ENCODE measurements at regions not wholly inside any gene's neighbourhood (a gene's known extent, or its start where the extent isn't known, plus 50 kb on each side); places are given as distances from the start of the nearest gene placed in this dataset.
"Not testable (repeated sequence)": the region's sequence is repeated elsewhere in the genome, so short reads cannot be mapped to it uniquely, and the experiment has no call there.

- peaks cover 0 to 5% of the 10 kb centered on the region in 2 donors for H3K9me3 ChIP-seq (ENCODE audit: control insufficient read depth in 2 of 2, insufficient read depth in 1 of 2, low read length in 1 of 2)
- H3K4me1 ChIP-seq (ENCODE audit: control insufficient read depth in 2 of 2, insufficient read depth in 2 of 2, low read length in 2 of 2): no peaks in the 10 kb centered on the region
- H3K27ac ChIP-seq (ENCODE audit: low read depth in 1 of 2, low read length in 1 of 2): no peak overlapping the region
- H3K27me3 ChIP-seq (ENCODE audit: control insufficient read depth in 2 of 2, insufficient read depth in 1 of 2, low read length in 1 of 2): no peaks in the 10 kb centered on the region
- no peaks in the 10 kb centered on the region for H3K36me3 ChIP-seq (ENCODE audit: control insufficient read depth in 2 of 2, insufficient read depth in 2 of 2, low read length in 1 of 2)
- no peak overlapping the region for H3K4me3 ChIP-seq (ENCODE audit: low read length in 2 of 2)
- no peak for DNase-seq (ENCODE audit: low read depth in 6 of 9, low spot score in 9 of 9)
- WGBS: 93% methylated on average over 1 of the region's 1 CpG
Measured at GRCh38 chr13:81001828-81002385, 661.0 kb upstream of the SPRY2 start.

GRCh38 chr13:80998603-80999002 lies 657.7 kb upstream of the SPRY2 start:
- not testable (repeated sequence) for H3K9me3 ChIP-seq (ENCODE audit: control insufficient read depth in 2 of 2, insufficient read depth in 1 of 2, low read length in 1 of 2); H3K4me1 ChIP-seq (ENCODE audit: control insufficient read depth in 2 of 2, insufficient read depth in 2 of 2, low read length in 2 of 2); H3K4me3 ChIP-seq (ENCODE audit: low read length in 2 of 2); DNase-seq (ENCODE audit: low read depth in 6 of 9, low spot score in 9 of 9); H3K27ac ChIP-seq (ENCODE audit: low read depth in 1 of 2, low read length in 1 of 2); H3K27me3 ChIP-seq (ENCODE audit: control insufficient read depth in 2 of 2, insufficient read depth in 1 of 2, low read length in 1 of 2); H3K36me3 ChIP-seq (ENCODE audit: control insufficient read depth in 2 of 2, insufficient read depth in 2 of 2, low read length in 1 of 2)
- 97% methylated on average over 15 of the region's 15 CpGs for WGBS

GRCh38 chr13:80989747-80990146 lies 648.8 kb upstream of the SPRY2 start:
- no peak overlapping the region for H3K27ac ChIP-seq (ENCODE audit: low read depth in 1 of 2, low read length in 1 of 2)
- 96% methylated on average over 1 of the region's 1 CpG for WGBS
- no peaks in the 10 kb centered on the region for H3K9me3 ChIP-seq (ENCODE audit: control insufficient read depth in 2 of 2, insufficient read depth in 1 of 2, low read length in 1 of 2)
- H3K36me3 ChIP-seq (ENCODE audit: control insufficient read depth in 2 of 2, insufficient read depth in 2 of 2, low read length in 1 of 2): no peaks in the 10 kb centered on the region
- H3K4me1 ChIP-seq (ENCODE audit: control insufficient read depth in 2 of 2, insufficient read depth in 2 of 2, low read length in 2 of 2): no peaks in the 10 kb centered on the region
- H3K27me3 ChIP-seq (ENCODE audit: control insufficient read depth in 2 of 2, insufficient read depth in 1 of 2, low read length in 1 of 2): no peaks in the 10 kb centered on the region
- DNase-seq (ENCODE audit: low read depth in 6 of 9, low spot score in 9 of 9): no peak
- no peak overlapping the region for H3K4me3 ChIP-seq (ENCODE audit: low read length in 2 of 2)

GRCh38 chr13:80989241-80989640 lies 648.3 kb upstream of the SPRY2 start:
- no peaks in the 10 kb centered on the region for H3K9me3 ChIP-seq (ENCODE audit: control insufficient read depth in 2 of 2, insufficient read depth in 1 of 2, low read length in 1 of 2)
- H3K36me3 ChIP-seq (ENCODE audit: control insufficient read depth in 2 of 2, insufficient read depth in 2 of 2, low read length in 1 of 2): no peaks in the 10 kb centered on the region
- no peak overlapping the region for H3K4me3 ChIP-seq (ENCODE audit: low read length in 2 of 2)
- no peak for DNase-seq (ENCODE audit: low read depth in 6 of 9, low spot score in 9 of 9)
- WGBS: 94% methylated on average over 6 of the region's 6 CpGs
- no peak overlapping the region for H3K27ac ChIP-seq (ENCODE audit: low read depth in 1 of 2, low read length in 1 of 2)
- no peaks in the 10 kb centered on the region for H3K4me1 ChIP-seq (ENCODE audit: control insufficient read depth in 2 of 2, insufficient read depth in 2 of 2, low read length in 2 of 2)
- H3K27me3 ChIP-seq (ENCODE audit: control insufficient read depth in 2 of 2, insufficient read depth in 1 of 2, low read length in 1 of 2): no peaks in the 10 kb centered on the region

- H3K27me3 ChIP-seq (ENCODE audit: control insufficient read depth in 2 of 2, insufficient read depth in 1 of 2, low read length in 1 of 2): no peaks in the 10 kb centered on the region
- 55% methylated on average over 6 of the region's 6 CpGs for WGBS
- no peaks in the 10 kb centered on the region for H3K4me1 ChIP-seq (ENCODE audit: control insufficient read depth in 2 of 2, insufficient read depth in 2 of 2, low read length in 2 of 2)
- no peak for DNase-seq (ENCODE audit: low read depth in 6 of 9, low spot score in 9 of 9)
- H3K9me3 ChIP-seq (ENCODE audit: control insufficient read depth in 2 of 2, insufficient read depth in 1 of 2, low read length in 1 of 2): no peaks in the 10 kb centered on the region
- no peak overlapping the region for H3K27ac ChIP-seq (ENCODE audit: low read depth in 1 of 2, low read length in 1 of 2)
- H3K36me3 ChIP-seq (ENCODE audit: control insufficient read depth in 2 of 2, insufficient read depth in 2 of 2, low read length in 1 of 2): no peaks in the 10 kb centered on the region
- no peak overlapping the region for H3K4me3 ChIP-seq (ENCODE audit: low read length in 2 of 2)
Measured at GRCh38 chr13:80988391-80989151, 647.6 kb upstream of the SPRY2 start.

- DNase-seq (ENCODE audit: low read depth in 6 of 9, low spot score in 9 of 9): peak; percentile 3 to 57 (median 17)
- no peak overlapping the region for H3K4me3 ChIP-seq (ENCODE audit: low read length in 2 of 2)
- H3K4me1 ChIP-seq (ENCODE audit: control insufficient read depth in 2 of 2, insufficient read depth in 2 of 2, low read length in 2 of 2): no peaks in the 10 kb centered on the region
- H3K9me3 ChIP-seq (ENCODE audit: control insufficient read depth in 2 of 2, insufficient read depth in 1 of 2, low read length in 1 of 2): no peaks in the 10 kb centered on the region
- no peaks in the 10 kb centered on the region for H3K36me3 ChIP-seq (ENCODE audit: control insufficient read depth in 2 of 2, insufficient read depth in 2 of 2, low read length in 1 of 2)
- no peak overlapping the region for H3K27ac ChIP-seq (ENCODE audit: low read depth in 1 of 2, low read length in 1 of 2)
- 48% methylated on average over 9 of the region's 9 CpGs for WGBS
- H3K27me3 ChIP-seq (ENCODE audit: control insufficient read depth in 2 of 2, insufficient read depth in 1 of 2, low read length in 1 of 2): no peaks in the 10 kb centered on the region
Measured at GRCh38 chr13:80979035-80979641, 638.2 kb upstream of the SPRY2 start.

- no peaks in the 10 kb centered on the region for H3K4me1 ChIP-seq (ENCODE audit: control insufficient read depth in 2 of 2, insufficient read depth in 2 of 2, low read length in 2 of 2)
- H3K27ac ChIP-seq (ENCODE audit: low read depth in 1 of 2, low read length in 1 of 2): no peak overlapping the region
- WGBS: 90% methylated on average over 4 of the region's 4 CpGs
- no peak for DNase-seq (ENCODE audit: low read depth in 6 of 9, low spot score in 9 of 9)
- H3K9me3 ChIP-seq (ENCODE audit: control insufficient read depth in 2 of 2, insufficient read depth in 1 of 2, low read length in 1 of 2): no peaks in the 10 kb centered on the region
- H3K27me3 ChIP-seq (ENCODE audit: control insufficient read depth in 2 of 2, insufficient read depth in 1 of 2, low read length in 1 of 2): no peaks in the 10 kb centered on the region
- H3K36me3 ChIP-seq (ENCODE audit: control insufficient read depth in 2 of 2, insufficient read depth in 2 of 2, low read length in 1 of 2): no peaks in the 10 kb centered on the region
- no peak overlapping the region for H3K4me3 ChIP-seq (ENCODE audit: low read length in 2 of 2)
Measured at GRCh38 chr13:80977168-80977567, 636.2 kb upstream of the SPRY2 start.

GRCh38 chr13:80975903-80976302 lies 635.0 kb upstream of the SPRY2 start:
- Histone ChIP-seq H3K27me3 (ENCODE audit: control insufficient read depth in 2 of 2, insufficient read depth in 1 of 2, low read length in 1 of 2) (no peaks in the 10 kb centered on the region), H3K4me1 (ENCODE audit: control insufficient read depth in 2 of 2, insufficient read depth in 2 of 2, low read length in 2 of 2) (no peaks in the 10 kb centered on the region), H3K27ac (ENCODE audit: low read depth in 1 of 2, low read length in 1 of 2) (no peak overlapping the region), H3K4me3 (ENCODE audit: low read length in 2 of 2) (no peak overlapping the region), H3K9me3 (ENCODE audit: control insufficient read depth in 2 of 2, insufficient read depth in 1 of 2, low read length in 1 of 2) (no peaks in the 10 kb centered on the region), H3K36me3 (ENCODE audit: control insufficient read depth in 2 of 2, insufficient read depth in 2 of 2, low read length in 1 of 2) (no peaks in the 10 kb centered on the region)
- DNase-seq (ENCODE audit: low read depth in 6 of 9, low spot score in 9 of 9): no peak
- 93% methylated on average over 4 of the region's 4 CpGs for WGBS

- Histone ChIP-seq H3K4me1 (ENCODE audit: control insufficient read depth in 2 of 2, insufficient read depth in 2 of 2, low read length in 2 of 2) (no peaks in the 10 kb centered on the region), H3K27me3 (ENCODE audit: control insufficient read depth in 2 of 2, insufficient read depth in 1 of 2, low read length in 1 of 2) (no peaks in the 10 kb centered on the region), H3K9me3 (ENCODE audit: control insufficient read depth in 2 of 2, insufficient read depth in 1 of 2, low read length in 1 of 2) (no peaks in the 10 kb centered on the region), H3K27ac (ENCODE audit: low read depth in 1 of 2, low read length in 1 of 2) (no peak overlapping the region), H3K36me3 (ENCODE audit: control insufficient read depth in 2 of 2, insufficient read depth in 2 of 2, low read length in 1 of 2) (no peaks in the 10 kb centered on the region), H3K4me3 (ENCODE audit: low read length in 2 of 2) (no peak overlapping the region)
- no peak for DNase-seq (ENCODE audit: low read depth in 6 of 9, low spot score in 9 of 9)
- 98% methylated on average over 2 of the region's 2 CpGs for WGBS
Measured at GRCh38 chr13:80973721-80974120, 632.8 kb upstream of the SPRY2 start.

Measured in thymus (tissue), 11 donors.